ENCODE measurements at regions not wholly inside any gene's neighbourhood (a gene's known extent, or its start where the extent isn't known, plus 50 kb on each side); places are given as distances from the start of the nearest gene placed in this dataset.

DNA sequence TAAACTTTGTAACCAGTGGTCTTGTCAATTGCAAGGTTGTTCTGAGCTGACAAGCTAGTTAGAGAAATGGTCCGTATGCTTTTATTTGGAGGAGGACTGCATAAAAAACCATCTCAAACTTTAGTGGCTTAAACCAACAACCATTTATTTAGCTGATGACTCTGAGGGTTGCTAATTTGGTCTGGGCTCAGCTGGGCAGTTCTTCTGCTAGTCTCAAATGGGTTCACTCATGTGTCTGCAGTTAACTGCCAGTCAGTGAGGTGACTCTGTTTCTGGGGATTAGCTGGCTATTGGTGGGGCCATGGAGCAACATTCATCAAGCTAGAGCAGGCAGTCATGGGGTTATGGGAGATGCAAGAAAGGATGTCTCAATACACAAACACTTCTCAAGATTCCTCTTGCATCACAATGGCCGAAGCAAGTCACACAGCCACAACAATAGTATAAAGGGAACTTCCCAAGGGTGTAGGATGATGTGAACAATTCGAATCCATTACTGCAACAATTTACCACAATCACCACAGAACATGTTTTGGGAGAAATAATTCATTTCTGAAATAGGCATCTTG lies 521.9 kb downstream of the INSC start:
- intact Hi-C loops (cut with micrococcal nuclease): no loop called here
- TF ChIP-seq, protein P1, sequence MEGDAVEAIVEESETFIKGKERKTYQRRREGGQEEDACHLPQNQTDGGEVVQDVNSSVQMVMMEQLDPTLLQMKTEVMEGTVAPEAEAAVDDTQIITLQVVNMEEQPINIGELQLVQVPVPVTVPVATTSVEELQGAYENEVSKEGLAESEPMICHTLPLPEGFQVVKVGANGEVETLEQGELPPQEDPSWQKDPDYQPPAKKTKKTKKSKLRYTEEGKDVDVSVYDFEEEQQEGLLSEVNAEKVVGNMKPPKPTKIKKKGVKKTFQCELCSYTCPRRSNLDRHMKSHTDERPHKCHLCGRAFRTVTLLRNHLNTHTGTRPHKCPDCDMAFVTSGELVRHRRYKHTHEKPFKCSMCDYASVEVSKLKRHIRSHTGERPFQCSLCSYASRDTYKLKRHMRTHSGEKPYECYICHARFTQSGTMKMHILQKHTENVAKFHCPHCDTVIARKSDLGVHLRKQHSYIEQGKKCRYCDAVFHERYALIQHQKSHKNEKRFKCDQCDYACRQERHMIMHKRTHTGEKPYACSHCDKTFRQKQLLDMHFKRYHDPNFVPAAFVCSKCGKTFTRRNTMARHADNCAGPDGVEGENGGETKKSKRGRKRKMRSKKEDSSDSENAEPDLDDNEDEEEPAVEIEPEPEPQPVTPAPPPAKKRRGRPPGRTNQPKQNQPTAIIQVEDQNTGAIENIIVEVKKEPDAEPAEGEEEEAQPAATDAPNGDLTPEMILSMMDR (conservative IDR thresholded peaks at IDR 0.05; ENCODE audit: low read depth, low read length): no peak
- Histone ChIP-seq H4K20me1 (ENCODE audit: low read length) (no peaks in the 10 kb centered on the region), H3K9me2 (replicated peaks; ENCODE audit: low read length) (no peaks in the 10 kb centered on the region), H3K36me3 (ENCODE audit: low read depth, low read length) (no peaks in the 10 kb centered on the region), H2AFZ (ENCODE audit: low read length) (no peak overlapping the region), H3K79me2 (ENCODE audit: low read length) (no peaks in the 10 kb centered on the region), H3K27ac (ENCODE audit: low read length) (no peak overlapping the region), H3K4me3 (ENCODE audit: low read length) (no peak overlapping the region), H3K4me1 (ENCODE audit: insufficient read depth, low read length) (no peaks in the 10 kb centered on the region), H3K9me3 (ENCODE audit: low read length) (no peaks in the 10 kb centered on the region), H3K27me3 (ENCODE audit: low read length) (no peaks in the 10 kb centered on the region), H3F3A (ENCODE audit: low read length, unreplicated experiment) (no peaks in the 10 kb centered on the region), H3K4me2 (ENCODE audit: low read length) (no peak overlapping the region), H3K9ac (ENCODE audit: low read length) (no peak overlapping the region)
- DNase-seq (no peak), ATAC-seq (no peak)
- CTCF ChIA-PET: no interaction called here
- BruUV-seq (replicated peaks): no TSS peak
- POLR2A ChIA-PET (ENCODE audit: unreplicated experiment): no interaction called here

DNA sequence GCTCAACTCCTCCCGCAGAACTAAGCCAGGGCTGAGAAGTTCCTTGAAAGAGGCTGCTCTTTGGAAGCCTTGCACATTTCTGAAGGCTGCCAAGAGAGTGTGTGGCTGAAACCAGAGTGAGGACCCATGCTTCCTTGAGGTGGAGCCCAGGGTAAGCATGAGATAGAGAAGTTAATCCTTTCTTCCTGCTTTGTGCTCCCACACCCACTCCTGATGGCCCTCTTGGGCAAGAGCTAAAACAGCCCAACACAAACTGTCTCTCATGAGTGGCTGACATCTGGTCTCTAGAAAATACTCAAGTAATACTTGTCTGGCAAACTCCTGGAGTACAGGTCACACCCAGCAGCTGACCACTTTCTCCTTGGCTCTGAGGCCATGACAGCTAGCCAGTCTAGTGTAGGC lies 523.7 kb downstream of the INSC start:
- ATAC-seq (no peak), DNase-seq (no peak)
- no peaks in the 10 kb centered on the region for H3K79me2 ChIP-seq (ENCODE audit: low read length)
- no peaks in the 10 kb centered on the region for H3K9me2 ChIP-seq (replicated peaks; ENCODE audit: low read length)
- H3K9ac ChIP-seq (ENCODE audit: low read length): no peak overlapping the region
- H3K4me2 ChIP-seq (ENCODE audit: low read length): no peak overlapping the region
- no peaks in the 10 kb centered on the region for H3K4me1 ChIP-seq (ENCODE audit: insufficient read depth, low read length)
- no peaks in the 10 kb centered on the region for H3K36me3 ChIP-seq (ENCODE audit: low read depth, low read length)
- CTCF ChIA-PET: no interaction called here
- intact Hi-C loops (cut with micrococcal nuclease): no loop called here
- H3K9me3 ChIP-seq (ENCODE audit: low read length): no peaks in the 10 kb centered on the region
- no peaks in the 10 kb centered on the region for H3K27me3 ChIP-seq (ENCODE audit: low read length)
- no peak overlapping the region for H3K4me3 ChIP-seq (ENCODE audit: low read length)
- TF ChIP-seq EZH2phosphoT487 (IDR thresholded peaks at IDR 0.05; ENCODE audit: borderline replicate concordance, low read length) (no peak), EZH2 (IDR thresholded peaks at IDR 0.05; ENCODE audit: low read length, unreplicated experiment) (no peak)
- TF ChIP-seq, protein P1 (conservative IDR thresholded peaks at IDR 0.05; ENCODE audit: low read depth, low read length): no peak
- H3K27ac ChIP-seq (ENCODE audit: low read length): no peak overlapping the region
- no peaks in the 10 kb centered on the region for H4K20me1 ChIP-seq (ENCODE audit: low read length)
- POLR2A ChIA-PET (ENCODE audit: unreplicated experiment): no interaction called here
- H3F3A ChIP-seq (ENCODE audit: low read length, unreplicated experiment): no peaks in the 10 kb centered on the region
- H2AFZ ChIP-seq (ENCODE audit: low read length): no peak overlapping the region
- no TSS peak for BruUV-seq (replicated peaks)

DNA sequence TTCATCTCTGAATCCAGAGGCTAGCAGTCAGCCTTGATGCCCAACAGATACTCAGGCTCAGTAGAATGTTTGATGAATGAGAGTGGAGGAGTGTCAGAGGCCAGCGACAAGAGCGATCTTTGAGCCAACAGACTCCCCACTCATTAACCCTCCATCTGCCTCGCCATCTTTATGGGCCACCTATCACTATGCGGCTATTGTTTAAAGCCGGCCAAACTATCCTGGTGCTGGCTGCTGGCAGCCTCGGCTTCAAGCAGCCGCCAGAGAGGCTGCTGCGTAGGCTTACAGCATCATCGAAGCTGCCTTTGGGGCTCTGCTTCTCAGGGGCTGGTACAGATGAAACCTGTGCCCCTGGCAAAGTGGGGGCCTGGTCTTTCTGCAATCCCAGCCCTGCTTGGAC lies 525.6 kb downstream of the INSC start:
- Histone ChIP-seq H3K9me2 (replicated peaks; ENCODE audit: low read length) (no peaks in the 10 kb centered on the region), H3F3A (ENCODE audit: low read length, unreplicated experiment) (no peaks in the 10 kb centered on the region), H3K4me2 (ENCODE audit: low read length) (no peak overlapping the region), H4K20me1 (ENCODE audit: low read length) (no peaks in the 10 kb centered on the region), H2AFZ (ENCODE audit: low read length) (no peak overlapping the region), H3K27ac (ENCODE audit: low read length) (no peak overlapping the region), H3K4me1 (ENCODE audit: insufficient read depth, low read length) (no peaks in the 10 kb centered on the region), H3K9ac (ENCODE audit: low read length) (no peak overlapping the region), H3K36me3 (ENCODE audit: low read depth, low read length) (no peaks in the 10 kb centered on the region), H3K4me3 (ENCODE audit: low read length) (no peak overlapping the region), H3K79me2 (ENCODE audit: low read length) (no peaks in the 10 kb centered on the region), H3K27me3 (ENCODE audit: low read length) (no peaks in the 10 kb centered on the region), H3K9me3 (ENCODE audit: low read length) (no peaks in the 10 kb centered on the region)
- TF ChIP-seq EZH2 (IDR thresholded peaks at IDR 0.05; ENCODE audit: low read length, unreplicated experiment): no peak
- TF ChIP-seq, protein P1 (conservative IDR thresholded peaks at IDR 0.05; ENCODE audit: low read depth, low read length): no peak
- TF ChIP-seq EZH2phosphoT487 (IDR thresholded peaks at IDR 0.05; ENCODE audit: borderline replicate concordance, low read length): no peak
- intact Hi-C loops (cut with micrococcal nuclease): no loop called here
- ChIA-PET CTCF (no interaction called here), POLR2A (ENCODE audit: unreplicated experiment) (no interaction called here)
- DNase-seq (no peak), ATAC-seq (no peak)
- BruUV-seq (replicated peaks): no TSS peak
